PC-3 (cell line): ENCODE measurements at regions not wholly inside any gene's neighbourhood (a gene's known extent, or its start where the extent isn't known, plus 50 kb on each side); places are given as distances from the start of the nearest gene placed in this dataset.

Source experiments
- ATAC-seq: fragments of 200-7000 bp; cut with Tn5 transposase; 2 replicates; pipeline ENCODE4 v1.9.1; 2020; ENCODE audit warnings: mild to moderate bottlenecking, moderate library complexity
- BruUV-seq: library from RNA; stranded (reverse); fragments of 400-500 nt; replicated peaks from 2 replicates; lab custom pipeline; 2021; lab: Mats Ljungman, UMichigan
- CTCF ChIA-PET: fragments of 300-600 bp; sonication (Branson Sonifier 250); formaldehyde crosslinking; loops from one replicate; lab custom pipeline; 2022; ENCODE audit warnings: antibody characterized with exemption; lab: Charles Lee
- POLR2A ChIA-PET: fragments of 300-600 bp; sonication (Branson Sonifier 250); formaldehyde crosslinking; loops from one replicate; lab custom pipeline; 2022; ENCODE audit warnings: antibody characterized with exemption; ENCODE audit not compliant: unreplicated experiment; lab: Charles Lee
- DNase-seq: peaks from one replicate; pipeline ENCODE4 v3.0.0-alpha.2; 2015
- H2AFZ ChIP-seq: fragments of 300-600 bp; sonication (generic); 2 replicates; pipeline ENCODE4 v1.6.0; 2016; ENCODE audit warnings: antibody characterized with exemption, low read length
- H3F3A ChIP-seq: fragments of 300-600 bp; sonication (generic); one replicate; pipeline ENCODE4 v1.6.0; 2017; ENCODE audit warnings: antibody characterized with exemption, low read length, control low read depth, mild to moderate bottlenecking; ENCODE audit not compliant: unreplicated experiment
- H3K27ac ChIP-seq: fragments of 300-600 bp; sonication (generic); 2 replicates; pipeline ENCODE4 v1.5.1; 2016; ENCODE audit warnings: mild to moderate bottlenecking, low read length
- H3K27me3 ChIP-seq: fragments of 300-600 bp; sonication (generic); 2 replicates; pipeline ENCODE4 v1.6.1; 2016; ENCODE audit warnings: low read length, mixed read lengths
- H3K36me3 ChIP-seq: fragments of 300-600 bp; sonication (generic); 2 replicates; pipeline ENCODE4 v1.6.1; 2016; ENCODE audit warnings: low read depth, mixed run types, low read length, mixed read lengths
- H3K4me1 ChIP-seq: fragments of 300-600 bp; sonication (generic); 2 replicates; pipeline ENCODE4 v1.5.1; 2016; ENCODE audit warnings: low read length; ENCODE audit not compliant: insufficient read depth
- H3K4me2 ChIP-seq: fragments of 300-600 bp; sonication (generic); 2 replicates; pipeline ENCODE4 v1.6.0; 2016; ENCODE audit warnings: low read length
- H3K4me3 ChIP-seq: fragments of 300-600 bp; sonication (generic); 2 replicates; pipeline ENCODE4 v1.5.1; 2016; ENCODE audit warnings: mild to moderate bottlenecking, low read length, mixed read lengths
- H3K79me2 ChIP-seq: fragments of 300-600 bp; sonication (generic); 2 replicates; pipeline ENCODE4 v1.6.1; 2017; ENCODE audit warnings: low read length, mixed read lengths
- H3K9ac ChIP-seq: fragments of 300-600 bp; sonication (generic); 2 replicates; pipeline ENCODE4 v1.6.0; 2016; ENCODE audit warnings: mild to moderate bottlenecking, low read length
- H3K9me2 ChIP-seq: fragments of 300-600 bp; sonication (generic); replicated peaks from 2 replicates; pipeline ENCODE4 v1.6.1; 2016; ENCODE audit warnings: mixed run types, low read length, mixed read lengths
- H3K9me3 ChIP-seq: fragments of 300-600 bp; sonication (generic); 2 replicates; pipeline ENCODE4 v1.6.1; 2016; ENCODE audit warnings: low read length, mixed read lengths
- H4K20me1 ChIP-seq: fragments of 300-600 bp; sonication (generic); 2 replicates; pipeline ENCODE4 v1.6.1; 2016; ENCODE audit warnings: low read length, mixed read lengths
- EZH2 ChIP-seq: fragments of 300-600 bp; sonication (generic); IDR thresholded peaks from one replicate; pipeline ENCODE4 v1.6.1; 2017; ENCODE audit warnings: antibody characterized with exemption, mild to moderate bottlenecking, low read length; ENCODE audit not compliant: unreplicated experiment
- EZH2phosphoT487 ChIP-seq: fragments of 300-600 bp; sonication (generic); IDR thresholded peaks from 2 replicates; pipeline ENCODE4 v1.6.1; 2018; ENCODE audit warnings: mild to moderate bottlenecking, antibody characterized with exemption, low read length, borderline replicate concordance
- intact Hi-C: fragments of 100-400 bp; cut with micrococcal nuclease; formaldehyde crosslinking; loops from 2 replicates; pipeline ENCODE4 v1.9.0; 2023
- TF ChIP-seq, protein P1 (sequence below): fragments of 300-600 bp; sonication (generic); conservative IDR thresholded peaks from 2 replicates; pipeline ENCODE4 v1.5.1; 2017; ENCODE audit warnings: antibody characterized with exemption, low read depth, mild to moderate bottlenecking, low read length

DNA sequence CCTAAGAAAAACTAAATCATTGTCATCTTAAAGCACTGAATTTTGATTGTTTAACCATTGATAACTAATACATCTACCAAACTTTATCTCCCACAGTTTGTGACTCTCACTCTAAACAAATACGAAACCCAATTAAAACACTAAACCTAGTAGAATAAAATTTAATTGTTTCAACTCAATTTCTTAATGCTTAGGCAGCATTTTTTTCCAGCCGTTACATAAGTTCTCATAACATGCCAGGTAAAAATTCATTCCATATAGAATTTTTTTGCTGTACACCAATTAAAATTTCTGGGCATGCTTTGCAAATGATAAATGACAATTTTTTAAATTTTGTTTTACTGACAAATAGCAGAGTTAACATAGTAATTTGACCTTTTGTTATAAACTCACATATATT is 658.2 kb upstream of the FLRT2 start:
- no peak overlapping the region for H3K27ac ChIP-seq
- no peaks in the 10 kb centered on the region for H3F3A ChIP-seq
- no peaks in the 10 kb centered on the region for H4K20me1 ChIP-seq
- DNase-seq, result no peak
- intact Hi-C loops, result no loop called here
- H3K9me2 ChIP-seq, result no peaks in the 10 kb centered on the region
- H3K79me2 ChIP-seq, result no peaks in the 10 kb centered on the region
- no peak overlapping the region for H3K9ac ChIP-seq
- H3K4me2 ChIP-seq, result no peak overlapping the region
- TF ChIP-seq EZH2, result no peak
- no peak for TF ChIP-seq EZH2phosphoT487
- TF ChIP-seq, protein P1, sequence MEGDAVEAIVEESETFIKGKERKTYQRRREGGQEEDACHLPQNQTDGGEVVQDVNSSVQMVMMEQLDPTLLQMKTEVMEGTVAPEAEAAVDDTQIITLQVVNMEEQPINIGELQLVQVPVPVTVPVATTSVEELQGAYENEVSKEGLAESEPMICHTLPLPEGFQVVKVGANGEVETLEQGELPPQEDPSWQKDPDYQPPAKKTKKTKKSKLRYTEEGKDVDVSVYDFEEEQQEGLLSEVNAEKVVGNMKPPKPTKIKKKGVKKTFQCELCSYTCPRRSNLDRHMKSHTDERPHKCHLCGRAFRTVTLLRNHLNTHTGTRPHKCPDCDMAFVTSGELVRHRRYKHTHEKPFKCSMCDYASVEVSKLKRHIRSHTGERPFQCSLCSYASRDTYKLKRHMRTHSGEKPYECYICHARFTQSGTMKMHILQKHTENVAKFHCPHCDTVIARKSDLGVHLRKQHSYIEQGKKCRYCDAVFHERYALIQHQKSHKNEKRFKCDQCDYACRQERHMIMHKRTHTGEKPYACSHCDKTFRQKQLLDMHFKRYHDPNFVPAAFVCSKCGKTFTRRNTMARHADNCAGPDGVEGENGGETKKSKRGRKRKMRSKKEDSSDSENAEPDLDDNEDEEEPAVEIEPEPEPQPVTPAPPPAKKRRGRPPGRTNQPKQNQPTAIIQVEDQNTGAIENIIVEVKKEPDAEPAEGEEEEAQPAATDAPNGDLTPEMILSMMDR, result no peak
- POLR2A ChIA-PET, result no interaction called here
- no peaks in the 10 kb centered on the region for H3K27me3 ChIP-seq
- H2AFZ ChIP-seq, result no peak overlapping the region
- H3K36me3 ChIP-seq, result no peaks in the 10 kb centered on the region
- CTCF ChIA-PET, result no interaction called here
- no peak overlapping the region for H3K4me3 ChIP-seq
- H3K9me3 ChIP-seq, result no peaks in the 10 kb centered on the region
- no TSS peak for BruUV-seq
- H3K4me1 ChIP-seq, result no peaks in the 10 kb centered on the region
- ATAC-seq, result no peak

DNA sequence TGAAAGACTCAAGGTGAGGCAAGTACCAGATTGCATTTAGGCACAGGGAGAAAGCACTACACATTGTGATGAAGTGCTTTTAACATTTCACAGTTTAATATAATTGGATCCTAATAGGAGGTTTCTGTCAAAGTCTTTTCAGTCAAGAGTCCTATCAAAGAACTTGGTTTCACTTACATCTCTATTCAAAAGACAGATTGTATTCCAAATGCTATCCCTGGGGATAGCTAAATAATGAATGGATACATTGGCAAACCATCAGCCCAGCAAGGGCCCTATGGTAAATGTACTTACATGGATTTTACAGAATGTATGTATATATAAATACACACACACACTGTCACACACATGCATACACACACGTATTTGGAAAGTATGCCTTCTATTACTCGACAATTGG is 655.5 kb upstream of the FLRT2 start:
- TF ChIP-seq EZH2 (no peak), EZH2phosphoT487 (no peak)
- TF ChIP-seq, protein P1, result no peak
- no TSS peak for BruUV-seq
- intact Hi-C loops, result no loop called here
- Histone ChIP-seq H2AFZ (no peak overlapping the region), H3K79me2 (no peaks in the 10 kb centered on the region), H3F3A (no peaks in the 10 kb centered on the region), H3K4me2 (no peak overlapping the region), H3K27me3 (no peaks in the 10 kb centered on the region), H3K9me3 (peaks cover 11% of the 10 kb centered on the region; the same call in 1 of the 2 replicates), H3K9me2 (no peaks in the 10 kb centered on the region), H3K4me1 (no peaks in the 10 kb centered on the region), H3K9ac (no peak overlapping the region), H3K27ac (no peak overlapping the region), H4K20me1 (no peaks in the 10 kb centered on the region), H3K4me3 (no peak overlapping the region), H3K36me3 (no peaks in the 10 kb centered on the region)
- CTCF ChIA-PET, result no interaction called here
- no peak for DNase-seq
- POLR2A ChIA-PET, result no interaction called here
- no peak for ATAC-seq

DNA sequence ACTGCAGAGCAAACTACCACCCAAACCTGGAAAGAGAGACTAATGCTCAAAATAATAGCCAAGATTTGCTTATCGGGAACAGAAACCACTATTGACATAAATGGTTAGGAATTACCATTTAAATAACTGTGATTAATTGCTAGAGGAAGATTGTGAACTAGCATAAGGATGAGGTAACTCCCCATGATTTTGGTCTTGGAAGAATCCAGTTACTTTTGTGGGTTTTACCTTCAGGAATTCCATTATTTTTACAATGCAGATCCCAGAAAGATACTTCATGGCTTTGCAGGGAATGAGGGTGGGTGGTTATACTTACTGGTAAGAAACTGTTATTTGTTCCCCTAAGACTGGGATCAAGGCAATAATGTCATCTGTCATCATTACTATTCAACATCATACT is 652.9 kb upstream of the FLRT2 start:
- Histone ChIP-seq H3K27ac (no peak overlapping the region), H3K4me2 (no peak overlapping the region), H3K9ac (no peak overlapping the region), H3K36me3 (no peaks in the 10 kb centered on the region), H4K20me1 (no peaks in the 10 kb centered on the region), H3K9me3 (peaks cover 11% of the 10 kb centered on the region; the same call in 1 of the 2 replicates), H3K79me2 (no peaks in the 10 kb centered on the region), H3K4me1 (no peaks in the 10 kb centered on the region), H3F3A (no peaks in the 10 kb centered on the region), H3K9me2 (no peaks in the 10 kb centered on the region), H2AFZ (no peak overlapping the region), H3K4me3 (no peak overlapping the region), H3K27me3 (no peaks in the 10 kb centered on the region)
- no TSS peak for BruUV-seq
- ChIA-PET CTCF (no interaction called here), POLR2A (no interaction called here)
- ATAC-seq, result no peak
- DNase-seq, result no peak
- TF ChIP-seq EZH2phosphoT487 (no peak), EZH2 (no peak)
- TF ChIP-seq, protein P1, result no peak
- intact Hi-C loops, result no loop called here
